ENCODE measurements at regions not wholly inside any gene's neighbourhood (a gene's known extent, or its start where the extent isn't known, plus 50 kb on each side); places are given as distances from the start of the nearest gene placed in this dataset.

DNA sequence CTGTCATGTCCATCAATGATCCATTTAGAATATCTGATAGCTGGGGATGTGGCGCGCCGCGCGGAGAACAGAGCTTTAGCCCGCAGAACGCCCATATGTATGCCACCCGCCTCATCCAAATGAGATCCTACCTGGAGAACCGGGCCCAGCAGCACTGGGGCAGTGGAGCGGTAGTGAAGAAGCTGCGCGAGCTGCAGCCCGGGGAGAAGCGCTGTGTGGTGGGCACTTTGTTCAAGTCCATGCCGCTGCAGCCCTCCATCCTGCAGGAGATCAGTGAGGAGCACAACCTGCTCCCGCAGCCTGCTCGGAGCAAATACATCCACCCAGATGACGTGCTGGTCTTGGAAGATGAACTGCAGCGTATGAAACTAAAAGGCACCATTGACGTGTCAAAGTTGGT, 313.7 kb downstream of the NR2F1-AS1 start:
- no peak for DNase-seq (ENCODE audit: low read depth)
- TF ChIP-seq CTCF (IDR thresholded peaks at IDR 0.05; ENCODE audit: low read length, missing control alignments): no peak

GRCh38 chr5:93257616-93258015, 323.4 kb downstream of the NR2F1-AS1 start:
- no peak overlapping the region for H3K4me3 ChIP-seq (replicated peaks; ENCODE audit: low read depth, low read length)
- DNase-seq (ENCODE audit: low read depth): no peak
- no peak for TF ChIP-seq CTCF (IDR thresholded peaks at IDR 0.05; ENCODE audit: low read length, missing control alignments)

More for the DNA sequence above, 313.7 kb downstream of the NR2F1-AS1 start:
- no peak overlapping the region for H3K4me3 ChIP-seq (replicated peaks; ENCODE audit: low read depth, low read length)

DNA sequence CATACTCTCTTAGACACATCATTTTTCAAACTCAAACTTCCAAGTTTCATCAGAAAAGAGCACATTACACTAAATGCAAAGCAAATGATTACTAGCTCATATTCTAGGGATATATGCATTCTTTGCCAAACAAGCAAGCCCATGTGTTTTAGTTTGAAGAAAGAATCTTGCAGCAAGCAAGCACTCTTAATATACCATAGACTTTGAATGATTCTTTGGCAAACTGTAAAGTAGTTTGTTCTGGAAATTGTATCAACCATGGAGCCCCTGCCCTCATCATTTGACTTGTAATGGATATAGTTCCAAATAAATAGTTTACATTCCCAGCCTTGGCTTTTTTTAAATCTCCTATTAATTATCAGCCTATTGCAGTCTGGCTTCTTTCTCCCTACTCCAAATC, 325.2 kb downstream of the NR2F1-AS1 start:
- DNase-seq (ENCODE audit: low read depth): no peak
- no peak for TF ChIP-seq CTCF (IDR thresholded peaks at IDR 0.05; ENCODE audit: low read length, missing control alignments)
- no peak overlapping the region for H3K4me3 ChIP-seq (replicated peaks; ENCODE audit: low read depth, low read length)

GRCh38 chr5:93252165-93252564, 328.9 kb downstream of the NR2F1-AS1 start:
- H3K4me3 ChIP-seq (replicated peaks; ENCODE audit: low read depth, low read length): no peak overlapping the region
- DNase-seq (ENCODE audit: low read depth): peak; percentile 13
- TF ChIP-seq CTCF (IDR thresholded peaks at IDR 0.05; ENCODE audit: low read length, missing control alignments): no peak

DNA sequence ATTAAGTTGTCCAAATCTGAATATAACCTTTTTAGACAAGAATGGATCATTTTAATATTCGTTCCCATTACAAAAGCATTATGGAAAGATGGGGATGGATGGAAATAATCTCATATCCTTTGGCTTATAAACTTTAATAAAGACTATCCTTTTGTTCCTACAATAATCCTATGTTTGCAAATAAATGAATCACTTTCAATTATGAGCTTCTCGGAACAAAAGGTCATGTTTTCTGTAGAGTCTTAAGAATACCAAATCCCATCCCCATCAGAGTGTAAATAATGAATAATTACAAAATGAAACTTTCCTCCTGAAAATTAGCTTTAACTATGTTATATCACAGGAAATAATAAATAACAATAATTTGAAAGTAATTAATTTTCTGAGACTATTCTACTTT, 329.7 kb downstream of the NR2F1-AS1 start:
- TF ChIP-seq CTCF (IDR thresholded peaks at IDR 0.05; ENCODE audit: low read length, missing control alignments): no peak
- no peak overlapping the region for H3K4me3 ChIP-seq (replicated peaks; ENCODE audit: low read depth, low read length)
- no peak for DNase-seq (ENCODE audit: low read depth)

DNA sequence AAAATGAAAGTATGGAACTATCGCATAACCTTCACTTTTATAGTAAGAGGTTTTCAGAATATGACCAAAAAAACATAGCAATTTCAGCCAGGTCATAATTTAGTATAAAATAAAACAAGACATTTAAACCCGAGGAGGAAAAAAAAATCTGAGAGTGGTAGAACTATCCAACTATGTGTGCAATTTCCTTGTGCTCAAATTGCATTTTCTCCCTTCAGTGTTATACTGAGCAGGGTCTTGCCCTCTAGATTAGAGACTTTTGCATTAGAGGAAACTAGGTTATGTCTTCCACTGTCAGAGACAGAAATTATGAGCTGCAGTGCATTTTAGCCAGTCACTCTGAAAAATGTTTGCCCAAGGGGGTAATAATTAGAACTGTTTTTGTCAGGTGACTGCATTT, 330.6 kb downstream of the NR2F1-AS1 start:
- peak; percentile 42 for DNase-seq (ENCODE audit: low read depth)
- no peak for TF ChIP-seq CTCF (IDR thresholded peaks at IDR 0.05; ENCODE audit: low read length, missing control alignments)
- peak overlapping the region; percentile 47 for H3K4me3 ChIP-seq (replicated peaks; ENCODE audit: low read depth, low read length)

DNA sequence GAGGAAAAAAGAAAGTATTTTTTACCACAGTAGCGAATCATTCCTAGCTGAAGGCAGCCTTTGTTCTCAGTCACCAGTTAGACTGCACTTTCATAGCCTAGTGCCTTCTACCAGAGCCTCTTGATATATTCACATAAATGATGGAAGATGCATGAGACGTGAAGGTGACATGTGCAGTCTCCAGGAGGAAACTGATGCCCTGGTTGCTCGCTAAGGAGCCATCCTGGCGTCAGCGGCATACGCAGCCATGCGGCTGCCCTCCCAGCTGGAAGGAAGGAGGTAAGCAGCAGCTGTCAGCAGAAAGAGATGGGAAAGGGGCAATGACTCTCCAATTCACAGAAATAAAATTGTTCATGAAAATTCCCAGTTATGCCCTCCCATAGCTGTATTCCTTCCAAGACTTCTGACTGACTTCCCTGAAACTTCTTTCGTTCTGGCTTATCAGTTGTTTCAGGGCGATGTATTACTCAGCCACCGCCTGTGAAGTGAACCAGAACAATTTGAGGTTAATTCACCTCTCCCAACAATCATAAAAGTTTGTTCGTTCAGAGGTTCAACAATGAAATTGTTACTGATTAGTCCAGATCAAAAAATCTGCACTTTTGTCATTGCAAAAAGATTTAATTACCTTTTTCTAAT, 331.2 kb downstream of the NR2F1-AS1 start:
- H3K4me3 ChIP-seq (replicated peaks; ENCODE audit: low read depth, low read length): peak overlapping the region; percentile 47
- no peak for TF ChIP-seq CTCF (IDR thresholded peaks at IDR 0.05; ENCODE audit: low read length, missing control alignments)
- DNase-seq (ENCODE audit: low read depth): peak; percentile 73
